ENCODE measurements at regions not wholly inside any gene's neighbourhood (a gene's known extent, or its start where the extent isn't known, plus 50 kb on each side); places are given as distances from the start of the nearest gene placed in this dataset.
"Not testable (repeated sequence)": the region's sequence is repeated elsewhere in the genome, so short reads cannot be mapped to it uniquely, and the experiment has no call there.

DNA sequence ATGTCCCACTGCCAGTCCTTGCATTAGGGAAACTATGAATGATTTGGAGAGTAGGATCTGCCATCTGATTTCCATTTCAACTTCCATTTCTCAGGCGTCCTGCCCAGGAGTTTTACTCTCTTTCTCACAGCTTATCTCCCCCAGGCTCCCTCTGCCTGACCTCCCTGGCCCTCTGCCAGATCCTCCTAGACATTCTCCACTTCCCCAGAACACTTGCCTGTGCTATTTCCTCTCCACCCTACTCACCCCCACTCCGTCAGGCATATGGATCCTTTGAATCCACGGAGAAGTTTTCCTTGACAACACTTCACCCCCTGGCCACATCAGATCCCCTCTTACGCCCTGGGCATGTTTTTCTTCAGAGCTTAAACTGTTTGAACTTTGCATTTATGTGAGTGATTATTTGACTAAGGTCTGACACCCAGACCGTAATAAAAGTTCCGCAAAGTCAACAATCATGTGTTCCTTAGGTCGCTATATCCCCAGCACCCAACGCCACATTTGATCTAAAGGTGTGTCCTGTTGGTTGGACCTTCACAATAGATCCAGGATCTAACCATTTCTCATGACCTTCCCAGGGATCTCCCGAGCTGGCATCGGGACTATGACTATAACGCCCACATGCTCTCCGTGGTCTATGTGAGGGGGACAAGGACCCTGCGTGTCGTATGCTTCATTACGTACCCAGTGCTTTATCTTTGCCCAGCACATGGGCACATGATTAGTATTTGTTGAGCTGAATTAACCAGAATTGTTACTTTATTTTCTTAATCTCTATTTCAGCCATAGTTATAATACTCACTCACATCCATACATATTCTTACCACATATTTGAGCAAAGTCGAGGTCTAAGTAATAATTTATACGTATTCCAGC is 255.8 kb upstream of the FOXN3 start:
- H3K4me1 ChIP-seq: no peaks in the 10 kb centered on the region
- no peak for DNase-seq (ENCODE audit: low spot score)
- H3K4me3 ChIP-seq: no peak overlapping the region
- H3K9me3 ChIP-seq: no peaks in the 10 kb centered on the region
- no peaks in the 10 kb centered on the region for H3K36me3 ChIP-seq
- H3K27ac ChIP-seq: no peak overlapping the region
- H3K27me3 ChIP-seq: no peaks in the 10 kb centered on the region
- TF ChIP-seq, protein P1, sequence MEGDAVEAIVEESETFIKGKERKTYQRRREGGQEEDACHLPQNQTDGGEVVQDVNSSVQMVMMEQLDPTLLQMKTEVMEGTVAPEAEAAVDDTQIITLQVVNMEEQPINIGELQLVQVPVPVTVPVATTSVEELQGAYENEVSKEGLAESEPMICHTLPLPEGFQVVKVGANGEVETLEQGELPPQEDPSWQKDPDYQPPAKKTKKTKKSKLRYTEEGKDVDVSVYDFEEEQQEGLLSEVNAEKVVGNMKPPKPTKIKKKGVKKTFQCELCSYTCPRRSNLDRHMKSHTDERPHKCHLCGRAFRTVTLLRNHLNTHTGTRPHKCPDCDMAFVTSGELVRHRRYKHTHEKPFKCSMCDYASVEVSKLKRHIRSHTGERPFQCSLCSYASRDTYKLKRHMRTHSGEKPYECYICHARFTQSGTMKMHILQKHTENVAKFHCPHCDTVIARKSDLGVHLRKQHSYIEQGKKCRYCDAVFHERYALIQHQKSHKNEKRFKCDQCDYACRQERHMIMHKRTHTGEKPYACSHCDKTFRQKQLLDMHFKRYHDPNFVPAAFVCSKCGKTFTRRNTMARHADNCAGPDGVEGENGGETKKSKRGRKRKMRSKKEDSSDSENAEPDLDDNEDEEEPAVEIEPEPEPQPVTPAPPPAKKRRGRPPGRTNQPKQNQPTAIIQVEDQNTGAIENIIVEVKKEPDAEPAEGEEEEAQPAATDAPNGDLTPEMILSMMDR (IDR thresholded peaks at IDR 0.05): no peak

DNA sequence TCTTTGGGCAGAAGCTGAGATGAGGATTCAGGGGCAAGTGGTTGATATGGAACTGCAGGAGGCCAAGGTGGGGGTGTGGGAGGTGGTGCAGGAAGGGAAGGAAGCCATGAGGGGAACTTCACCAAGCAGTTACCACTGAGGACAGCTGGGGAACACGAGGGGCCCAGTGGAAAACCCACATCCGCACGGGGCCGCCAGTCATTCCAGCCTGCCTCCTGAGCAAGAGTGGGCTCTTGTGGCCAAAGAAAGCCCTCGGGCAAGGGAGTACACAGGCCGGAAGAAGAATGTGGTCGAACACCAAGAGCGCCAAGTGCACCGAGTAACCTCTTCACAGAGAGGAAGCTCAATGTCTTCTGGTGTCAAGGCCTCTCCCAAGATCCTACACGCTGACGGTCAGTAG is 252.2 kb upstream of the FOXN3 start:
- Histone ChIP-seq H3K27ac (no peak overlapping the region), H3K9me3 (no peaks in the 10 kb centered on the region), H3K27me3 (no peaks in the 10 kb centered on the region), H3K4me3 (no peak overlapping the region), H3K36me3 (no peaks in the 10 kb centered on the region), H3K4me1 (no peaks in the 10 kb centered on the region)
- TF ChIP-seq, protein P1 (IDR thresholded peaks at IDR 0.05): no peak
- no peak for DNase-seq (ENCODE audit: low spot score)

DNA sequence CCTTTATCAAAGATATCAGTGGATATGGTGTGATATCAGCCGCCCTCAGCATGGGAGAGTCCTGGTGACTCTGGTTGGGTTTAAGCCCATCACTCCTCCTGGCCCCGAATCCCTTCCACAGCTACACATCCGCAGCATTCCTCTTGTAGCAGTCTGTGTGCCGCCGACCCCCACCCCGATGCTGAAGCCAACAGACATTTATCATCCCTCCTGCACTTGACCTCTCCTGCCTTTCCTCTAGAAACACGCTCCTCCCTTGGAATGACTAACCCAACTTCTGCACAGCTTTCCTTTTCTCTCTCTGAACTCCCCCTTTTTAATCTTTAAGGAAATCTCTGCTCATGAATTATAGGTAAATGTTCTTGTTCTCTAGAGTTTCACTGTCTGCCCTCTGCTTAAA is 250.9 kb upstream of the FOXN3 start:
- DNase-seq (ENCODE audit: low spot score): no peak
- no peak overlapping the region for H3K27ac ChIP-seq

DNA sequence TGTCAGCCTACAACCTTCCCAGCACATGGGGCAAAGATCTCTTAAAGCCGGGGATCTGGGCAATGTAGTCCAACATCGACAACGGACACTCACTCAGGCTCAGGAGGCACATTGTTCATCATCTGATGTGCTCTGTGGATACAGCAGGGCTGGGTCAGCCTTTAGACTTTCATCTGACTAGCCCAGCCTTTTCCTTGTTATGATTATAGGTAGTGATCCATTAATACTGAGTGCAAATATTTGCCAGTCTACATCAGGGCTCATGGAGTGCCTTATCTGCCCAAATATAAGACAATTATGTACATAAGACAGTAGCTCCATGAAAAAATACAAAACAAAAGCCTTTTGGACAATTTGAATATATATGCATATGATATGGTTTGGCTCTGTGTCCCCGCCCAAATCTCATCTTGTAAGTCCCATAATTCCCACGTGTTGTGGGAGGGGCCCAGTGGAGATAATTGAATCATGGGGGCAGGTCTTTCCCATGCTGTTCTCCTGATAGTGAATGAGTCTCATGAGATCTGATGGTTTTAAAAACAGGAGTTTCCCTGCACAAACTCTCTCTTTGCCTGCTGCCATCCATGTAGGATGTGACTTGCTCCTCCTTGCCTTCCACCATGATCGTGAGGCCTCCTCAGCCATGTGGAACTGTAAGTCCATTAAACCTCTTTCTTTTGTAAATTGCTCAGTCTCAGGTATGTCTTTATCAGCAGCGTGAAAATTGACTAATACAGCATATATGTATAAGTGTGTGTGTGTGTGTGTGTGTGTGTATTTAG is 248.5 kb upstream of the FOXN3 start:
- not testable (repeated sequence) for H3K36me3 ChIP-seq; H3K4me1 ChIP-seq; H3K4me3 ChIP-seq; H3K27ac ChIP-seq; H3K27me3 ChIP-seq; H3K9me3 ChIP-seq; DNase-seq (ENCODE audit: low spot score)

More for the DNA sequence above, 250.9 kb upstream of the FOXN3 start:
- Histone ChIP-seq H3K4me3 (no peak overlapping the region), H3K4me1 (no peaks in the 10 kb centered on the region), H3K9me3 (no peaks in the 10 kb centered on the region), H3K27me3 (no peaks in the 10 kb centered on the region), H3K36me3 (no peaks in the 10 kb centered on the region)
- TF ChIP-seq, protein P1 (IDR thresholded peaks at IDR 0.05): no peak

DNA sequence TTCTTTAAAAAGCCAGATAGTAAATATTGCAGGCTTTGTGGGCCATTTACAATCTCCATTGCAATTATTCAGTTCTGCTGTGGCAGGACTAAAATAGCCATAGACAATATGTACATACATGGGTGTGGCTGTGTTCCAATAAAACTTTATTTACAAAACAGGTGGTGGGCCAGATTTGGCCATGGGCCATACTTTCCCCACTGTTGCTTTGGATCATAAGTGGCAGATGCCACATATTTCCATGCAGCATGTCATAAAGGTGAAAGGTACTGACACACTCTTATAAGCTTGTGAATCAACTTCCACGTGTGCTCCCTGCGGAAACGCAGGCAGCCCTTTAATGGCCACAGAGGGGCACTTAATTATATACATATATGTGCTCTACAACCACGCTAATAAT is 244.4 kb upstream of the FOXN3 start:
- DNase-seq (ENCODE audit: low spot score): no peak
- H3K27me3 ChIP-seq: no peaks in the 10 kb centered on the region
- peaks cover 0 to 19% of the 10 kb centered on the region in 2 donors for H3K4me1 ChIP-seq
- H3K27ac ChIP-seq: no peak overlapping the region
- TF ChIP-seq, protein P1 (IDR thresholded peaks at IDR 0.05): no peak
- no peaks in the 10 kb centered on the region for H3K36me3 ChIP-seq
- H3K9me3 ChIP-seq: no peaks in the 10 kb centered on the region
- H3K4me3 ChIP-seq: no peak overlapping the region

DNA sequence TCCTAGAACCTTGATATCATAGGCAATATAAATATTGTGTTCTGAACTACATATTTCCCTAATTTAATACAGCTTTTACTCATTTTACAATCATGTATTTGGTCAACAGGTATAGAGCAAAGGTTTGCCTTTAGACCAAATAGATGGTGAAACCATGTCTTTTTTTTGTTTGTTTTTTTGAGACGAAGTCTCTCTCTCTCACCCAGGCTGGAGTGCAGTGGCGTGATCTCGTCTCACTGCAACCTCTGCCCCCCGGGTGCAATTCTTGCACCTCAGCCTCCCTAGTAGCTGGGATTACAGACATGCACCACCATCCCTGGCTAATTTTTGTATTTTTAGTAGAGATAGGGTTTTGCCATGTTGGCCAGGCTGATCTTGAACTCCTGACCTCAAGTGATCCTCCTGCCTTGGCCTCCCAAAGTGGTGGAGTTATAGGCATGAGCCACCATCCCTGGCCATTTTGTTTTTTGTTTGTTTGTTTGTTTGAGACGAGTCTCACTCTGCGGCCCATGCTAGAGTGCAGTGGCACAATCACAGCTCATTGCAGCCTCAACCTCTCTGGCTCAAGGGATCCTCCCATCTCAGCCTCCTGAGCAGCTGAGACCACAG is 243.7 kb upstream of the FOXN3 start:
- not testable (repeated sequence) for DNase-seq (ENCODE audit: low spot score); H3K27me3 ChIP-seq; H3K4me3 ChIP-seq; H3K9me3 ChIP-seq; H3K36me3 ChIP-seq
- peaks cover 0 to 19% of the 10 kb centered on the region in 2 donors for H3K4me1 ChIP-seq
- H3K27ac ChIP-seq: peak overlapping the region; percentile 51 to 71
